Stimulated activated naive CD8-positive, alpha-beta T cell treated with anti-CD3 and anti-CD28 coated beads, Interleukin-15, Interleukin-2, amounts not matched to agents 100 ng/mL and 50 ng/mL, for 24 hours (primary cell): ENCODE measurements at regions not wholly inside any gene's neighbourhood (a gene's known extent, or its start where the extent isn't known, plus 50 kb on each side); places are given as distances from the start of the nearest gene placed in this dataset.
"Not testable (repeated sequence)": the region's sequence is repeated elsewhere in the genome, so short reads cannot be mapped to it uniquely, and the experiment has no call there.

Experiments
- H3K27ac Mint-ChIP-seq: one replicate; pipeline ENCODE4 v1.8.0; 2021; ENCODE audit warnings: mild to moderate bottlenecking, mixed read lengths
- H3K27me3 Mint-ChIP-seq: one replicate; pipeline ENCODE4 v1.8.0; 2021; ENCODE audit warnings: mixed read lengths
- H3K36me3 Mint-ChIP-seq: one replicate; pipeline ENCODE4 v1.8.0; 2021; ENCODE audit warnings: low read depth, mixed read lengths
- H3K4me1 Mint-ChIP-seq: one replicate; pipeline ENCODE4 v1.8.0; 2021; ENCODE audit warnings: low read depth, mixed read lengths
- H3K4me3 Mint-ChIP-seq: one replicate; pipeline ENCODE4 v1.8.0; 2021; ENCODE audit warnings: mild to moderate bottlenecking, mixed read lengths
- H3K9me3 Mint-ChIP-seq: one replicate; pipeline ENCODE4 v1.8.0; 2021; ENCODE audit warnings: mixed read lengths

DNA sequence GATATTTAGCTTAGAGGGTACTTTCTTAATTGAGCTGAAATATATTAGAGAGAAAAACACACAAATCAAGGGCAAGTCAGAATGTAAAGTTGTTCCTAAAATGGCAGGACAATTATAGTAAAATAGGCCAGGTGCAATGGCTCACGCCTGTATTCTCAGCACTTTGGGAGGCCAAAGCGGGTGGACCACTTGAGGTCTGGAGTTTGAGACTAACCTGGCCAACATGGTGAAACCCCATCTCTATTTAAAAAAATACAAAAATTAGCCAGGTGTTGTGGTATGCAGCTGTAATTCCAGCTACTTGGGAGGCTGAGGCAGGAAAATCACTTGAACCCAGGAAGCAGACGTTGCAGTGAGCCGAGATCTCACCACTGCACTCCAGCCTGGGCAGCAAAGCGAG is 142.9 kb downstream of the GOLGA6L6 start:
- not testable (repeated sequence) for H3K36me3 Mint-ChIP-seq, H3K4me3 Mint-ChIP-seq, H3K9me3 Mint-ChIP-seq, H3K27ac Mint-ChIP-seq, H3K4me1 Mint-ChIP-seq, H3K27me3 Mint-ChIP-seq

- not testable (repeated sequence) for H3K4me1 Mint-ChIP-seq, H3K27ac Mint-ChIP-seq, H3K9me3 Mint-ChIP-seq, H3K27me3 Mint-ChIP-seq, H3K4me3 Mint-ChIP-seq, H3K36me3 Mint-ChIP-seq
Measured at GRCh38 chr15:20388161-20388560, 153.4 kb downstream of the GOLGA6L6 start.

DNA sequence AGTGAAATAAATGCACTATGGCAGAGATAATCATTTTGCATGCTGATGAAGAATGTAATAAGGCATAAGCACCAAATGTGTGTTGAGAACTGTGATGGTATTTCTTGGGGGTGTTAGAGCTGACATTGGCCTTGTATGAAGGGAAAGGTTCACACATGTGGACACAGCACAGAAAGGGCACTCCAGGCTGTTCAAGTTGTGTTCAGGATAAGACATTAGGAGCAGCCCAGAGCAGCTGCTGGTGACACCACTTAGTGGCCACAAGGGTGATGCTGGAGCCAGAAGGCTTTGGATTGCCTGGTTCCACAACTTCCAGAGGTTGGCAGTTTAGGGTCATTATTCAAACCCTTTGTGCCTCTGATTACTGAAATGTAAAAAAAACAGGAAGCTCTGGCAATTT is 155.4 kb downstream of the GOLGA6L6 start:
- H3K27me3 Mint-ChIP-seq = no peaks in the 10 kb centered on the region
- no peak overlapping the region for H3K27ac Mint-ChIP-seq
- H3K36me3 Mint-ChIP-seq = no peaks in the 10 kb centered on the region
- H3K9me3 Mint-ChIP-seq = no peaks in the 10 kb centered on the region
- H3K4me1 Mint-ChIP-seq = no peaks in the 10 kb centered on the region
- no peak overlapping the region for H3K4me3 Mint-ChIP-seq

DNA sequence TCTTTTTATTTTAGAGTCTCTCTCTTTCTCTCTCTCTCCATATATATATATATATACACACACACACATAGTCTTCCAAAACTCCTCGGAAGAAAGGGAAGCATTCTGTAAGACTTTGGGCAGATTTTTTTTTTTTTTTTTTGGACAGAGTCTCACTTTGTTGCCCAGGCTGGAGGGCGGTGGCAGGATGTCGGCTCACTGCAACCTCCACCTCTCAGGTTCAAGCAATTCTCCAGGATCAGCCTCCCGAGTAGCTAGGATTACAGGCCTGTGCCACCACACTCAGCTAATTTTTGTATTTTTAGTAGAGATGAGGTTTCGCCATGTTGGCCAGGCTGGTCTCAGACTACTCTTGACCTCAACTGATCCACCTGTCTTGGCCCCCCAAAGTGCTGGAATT is 161.4 kb downstream of the GOLGA6L6 start:
- not testable (repeated sequence) for H3K4me3 Mint-ChIP-seq, H3K27me3 Mint-ChIP-seq, H3K4me1 Mint-ChIP-seq, H3K27ac Mint-ChIP-seq, H3K9me3 Mint-ChIP-seq, H3K36me3 Mint-ChIP-seq

- H3K36me3 Mint-ChIP-seq = no peaks in the 10 kb centered on the region
- H3K9me3 Mint-ChIP-seq = no peaks in the 10 kb centered on the region
- no peaks in the 10 kb centered on the region for H3K4me1 Mint-ChIP-seq
- no peaks in the 10 kb centered on the region for H3K27me3 Mint-ChIP-seq
- H3K4me3 Mint-ChIP-seq = no peak overlapping the region
- no peak overlapping the region for H3K27ac Mint-ChIP-seq
Measured at GRCh38 chr15:20376872-20377271, 164.7 kb downstream of the GOLGA6L6 start.

DNA sequence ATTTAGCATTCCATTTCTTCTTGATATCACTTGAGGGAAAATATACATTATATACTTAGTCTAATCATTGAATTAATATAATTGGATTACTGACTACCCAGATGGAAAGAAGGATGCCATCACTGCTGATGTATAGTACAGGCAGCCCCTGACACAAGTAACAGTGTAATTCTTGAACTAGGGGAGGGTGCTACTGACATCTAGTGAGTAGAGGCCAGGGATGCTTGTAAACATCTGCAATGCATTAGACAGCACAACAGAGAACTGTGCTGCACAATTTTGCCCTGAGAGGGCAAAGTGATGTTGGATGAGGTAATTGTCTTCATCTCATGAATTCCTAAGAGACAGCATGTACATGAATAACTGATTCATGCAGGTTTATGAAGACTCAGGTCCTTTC is 169.2 kb downstream of the GOLGA6L6 start:
- not testable (repeated sequence) for H3K4me3 Mint-ChIP-seq, H3K27me3 Mint-ChIP-seq, H3K9me3 Mint-ChIP-seq, H3K36me3 Mint-ChIP-seq, H3K4me1 Mint-ChIP-seq, H3K27ac Mint-ChIP-seq

DNA sequence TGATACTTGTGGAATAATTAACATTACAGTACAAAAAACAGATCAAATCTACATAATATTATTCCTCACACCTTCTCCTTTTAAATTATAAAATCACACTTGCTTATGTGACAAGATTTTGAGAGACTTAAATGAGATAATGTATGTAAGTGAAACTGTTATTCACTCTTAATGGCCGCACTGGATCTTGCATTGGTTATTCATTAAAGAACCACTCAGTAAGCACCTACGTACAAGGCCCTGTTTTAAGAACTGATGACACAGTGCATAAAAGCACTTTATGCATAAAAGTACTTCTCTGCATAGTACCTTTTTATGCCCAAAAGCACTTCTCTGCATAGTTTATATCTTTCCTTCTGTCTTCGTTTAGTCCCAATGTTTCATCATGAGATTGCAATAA is 172.1 kb downstream of the GOLGA6L6 start:
- Mint-ChIP-seq H3K36me3 (no peaks in the 10 kb centered on the region), H3K9me3 (no peaks in the 10 kb centered on the region), H3K27ac (no peak overlapping the region), H3K4me3 (no peak overlapping the region), H3K4me1 (no peaks in the 10 kb centered on the region), H3K27me3 (no peaks in the 10 kb centered on the region)

DNA sequence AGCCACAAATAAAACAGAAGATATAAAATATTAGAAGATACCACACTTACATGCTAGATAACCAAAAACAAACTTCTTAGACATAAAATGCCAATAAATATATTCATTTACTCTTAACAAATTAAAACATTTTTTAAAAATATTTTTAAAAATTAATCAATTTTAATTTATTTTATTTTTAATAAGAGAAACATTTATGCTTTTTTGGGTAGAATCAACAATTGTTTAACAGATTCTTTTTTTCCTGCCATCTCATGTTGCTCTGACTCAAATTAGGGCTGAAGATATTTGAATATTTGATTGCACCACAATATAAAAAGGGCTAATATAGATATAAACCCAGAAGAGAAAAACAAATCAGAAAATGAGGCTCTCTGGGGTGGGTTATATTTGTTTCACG is 172.6 kb downstream of the GOLGA6L6 start:
- Mint-ChIP-seq H3K4me3 (no peak overlapping the region), H3K4me1 (no peaks in the 10 kb centered on the region), H3K27ac (no peak overlapping the region), H3K9me3 (no peaks in the 10 kb centered on the region), H3K36me3 (no peaks in the 10 kb centered on the region), H3K27me3 (no peaks in the 10 kb centered on the region)

GRCh38 chr15:20367093-20367492 is 174.5 kb downstream of the GOLGA6L6 start:
- Mint-ChIP-seq H3K27me3 (no peaks in the 10 kb centered on the region), H3K9me3 (no peaks in the 10 kb centered on the region), H3K4me3 (no peak overlapping the region), H3K4me1 (no peaks in the 10 kb centered on the region), H3K36me3 (no peaks in the 10 kb centered on the region), H3K27ac (no peak overlapping the region)

- not testable (repeated sequence) for H3K27me3 Mint-ChIP-seq, H3K9me3 Mint-ChIP-seq, H3K36me3 Mint-ChIP-seq, H3K27ac Mint-ChIP-seq, H3K4me1 Mint-ChIP-seq, H3K4me3 Mint-ChIP-seq
Measured at GRCh38 chr15:20363591-20363990, 178.0 kb downstream of the GOLGA6L6 start.

DNA sequence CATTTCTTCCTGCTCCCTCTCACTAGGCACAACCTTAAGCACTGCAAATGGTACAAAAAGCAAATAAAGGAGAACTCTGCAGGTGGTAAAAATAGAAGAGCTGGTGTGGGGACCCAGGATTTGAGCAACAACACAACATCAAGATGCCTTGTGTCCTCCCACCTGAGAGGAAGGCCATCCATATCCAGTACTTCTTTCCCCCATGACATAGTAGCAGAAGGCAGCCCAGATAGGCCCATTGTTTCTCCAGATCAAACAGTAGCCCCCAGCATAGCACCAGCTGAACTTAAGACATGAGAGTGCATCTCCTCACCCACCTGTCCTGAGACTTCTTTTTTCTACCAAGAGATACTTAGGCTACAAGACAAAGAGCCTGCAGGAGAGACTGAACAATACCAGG is 180.5 kb downstream of the GOLGA6L6 start:
- Mint-ChIP-seq H3K4me3 (no peak overlapping the region), H3K27me3 (no peaks in the 10 kb centered on the region), H3K4me1 (no peaks in the 10 kb centered on the region), H3K36me3 (no peaks in the 10 kb centered on the region), H3K9me3 (no peaks in the 10 kb centered on the region), H3K27ac (no peak overlapping the region)

DNA sequence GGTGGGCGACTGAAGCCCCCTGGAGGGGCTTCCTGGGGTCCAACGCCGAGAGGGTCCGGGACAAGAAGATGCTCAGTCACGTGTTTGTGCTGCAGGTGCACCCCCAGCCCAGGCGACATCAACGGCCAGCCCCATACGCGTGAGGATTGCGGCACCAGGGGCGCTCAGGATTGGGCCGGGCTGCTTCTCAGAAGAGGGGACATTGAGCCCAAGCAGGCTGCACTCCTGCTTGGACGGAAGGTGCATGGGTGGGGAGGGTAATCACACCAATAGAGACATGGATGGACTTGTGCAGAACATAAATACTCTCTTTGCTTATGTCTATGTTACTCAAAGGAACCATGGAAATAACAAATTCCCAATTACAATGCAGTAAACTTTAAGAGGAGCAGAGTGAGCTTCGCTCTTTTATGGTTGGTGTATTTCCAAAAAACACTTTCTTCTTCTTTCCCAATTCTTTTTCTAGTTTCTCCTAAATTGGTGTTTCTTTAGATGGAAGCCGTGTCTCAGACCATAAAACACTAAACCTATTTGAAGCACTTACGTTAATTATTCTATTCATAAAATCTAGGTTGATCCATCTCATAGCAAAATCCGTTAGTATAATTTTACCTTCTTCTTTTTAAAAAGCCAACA is 182.7 kb downstream of the GOLGA6L6 start:
- Mint-ChIP-seq H3K27ac (no peak overlapping the region), H3K4me3 (no peak overlapping the region), H3K36me3 (no peaks in the 10 kb centered on the region), H3K27me3 (no peaks in the 10 kb centered on the region), H3K9me3 (no peaks in the 10 kb centered on the region), H3K4me1 (no peaks in the 10 kb centered on the region)

GRCh38 chr15:20358066-20358778 is 183.4 kb downstream of the GOLGA6L6 start:
- Mint-ChIP-seq H3K4me3 (no peak overlapping the region), H3K9me3 (no peaks in the 10 kb centered on the region), H3K36me3 (no peaks in the 10 kb centered on the region), H3K4me1 (no peaks in the 10 kb centered on the region), H3K27me3 (no peaks in the 10 kb centered on the region), H3K27ac (no peak overlapping the region)

GRCh38 chr15:20357481-20358065 is 184.0 kb downstream of the GOLGA6L6 start:
- Mint-ChIP-seq H3K4me1 (no peaks in the 10 kb centered on the region), H3K27me3 (no peaks in the 10 kb centered on the region), H3K36me3 (no peaks in the 10 kb centered on the region), H3K4me3 (no peak overlapping the region), H3K27ac (no peak overlapping the region), H3K9me3 (no peaks in the 10 kb centered on the region)

DNA sequence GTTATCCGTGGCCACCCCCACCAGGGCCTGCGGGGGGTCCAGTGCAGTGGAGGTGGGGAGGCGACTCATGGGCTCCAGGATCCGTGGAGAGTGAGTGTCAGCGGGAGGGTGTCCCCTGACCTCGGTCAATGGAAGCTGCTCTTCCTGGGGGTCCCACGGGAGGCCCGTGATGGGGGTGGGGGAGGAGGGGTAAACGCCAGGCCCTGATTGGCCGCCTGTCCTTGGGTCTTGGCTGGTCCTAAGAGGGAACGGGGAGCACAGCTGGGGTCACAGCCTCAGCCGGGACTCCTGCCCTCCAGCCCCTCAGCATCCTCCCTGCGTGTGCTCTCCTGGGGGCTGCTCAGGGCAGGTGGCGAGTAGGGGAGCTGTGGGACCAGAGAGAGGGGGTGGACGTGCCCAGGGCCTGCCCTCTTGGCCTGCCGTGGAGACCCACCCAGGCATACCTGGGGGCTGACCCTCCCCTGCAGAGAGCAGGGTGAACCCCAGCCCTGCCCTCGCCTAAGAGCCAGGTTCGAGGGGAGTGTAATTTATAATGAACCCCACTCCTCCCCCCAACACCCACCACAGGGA is 184.6 kb downstream of the GOLGA6L6 start:
- Mint-ChIP-seq H3K27me3 (no peaks in the 10 kb centered on the region), H3K4me1 (no peaks in the 10 kb centered on the region), H3K9me3 (no peaks in the 10 kb centered on the region), H3K36me3 (no peaks in the 10 kb centered on the region), H3K27ac (no peak overlapping the region), H3K4me3 (no peak overlapping the region)
